Neural progenitor cell (in vitro differentiated cells): ENCODE measurements at regions not wholly inside any gene's neighbourhood (a gene's known extent, or its start where the extent isn't known, plus 50 kb on each side); places are given as distances from the start of the nearest gene placed in this dataset.

Experiments used
- DNase-seq: peaks from one replicate; pipeline ENCODE4 v3.0.0-alpha.2; 2016; ENCODE audit warnings: low spot score
- H2AFZ ChIP-seq: fragments of 200-600 bp; sonication (generic); replicated peaks from 2 replicates; pipeline ENCODE4 v1.6.1; 2016; ENCODE audit warnings: antibody characterized with exemption
- H3F3A ChIP-seq: fragments of 200-600 bp; sonication (generic); 2 replicates; pipeline ENCODE4 v1.6.1; 2016; ENCODE audit warnings: antibody characterized with exemption, low read depth
- H3K27ac ChIP-seq: fragments of 200-600 bp; sonication (generic); 2 replicates; pipeline ENCODE4 v1.5.1; 2016; ENCODE audit warnings: mild to moderate bottlenecking
- H3K27me3 ChIP-seq: fragments of 200-600 bp; sonication (generic); 2 replicates; pipeline ENCODE4 v1.6.1; 2016; ENCODE audit warnings: mild to moderate bottlenecking, moderate library complexity
- H3K36me3 ChIP-seq: fragments of 200-600 bp; sonication (generic); 2 replicates; pipeline ENCODE4 v1.5.1; 2016
- H3K4me1 ChIP-seq: fragments of 200-600 bp; sonication (generic); 2 replicates; pipeline ENCODE4 v1.6.1; 2016; ENCODE audit warnings: mixed run types
- H3K4me2 ChIP-seq: fragments of 200-600 bp; sonication (generic); 2 replicates; pipeline ENCODE4 v1.6.1; 2016
- H3K4me3 ChIP-seq: fragments of 200-600 bp; sonication (generic); 2 replicates; pipeline ENCODE4 v1.5.1; 2016
- H3K79me2 ChIP-seq: fragments of 200-600 bp; sonication (generic); 2 replicates; pipeline ENCODE4 v1.6.1; 2016; ENCODE audit warnings: low read depth
- H3K9ac ChIP-seq: fragments of 200-600 bp; sonication (generic); 2 replicates; pipeline ENCODE4 v1.6.1; 2016
- H3K9me3 ChIP-seq: fragments of 200-600 bp; sonication (generic); 2 replicates; pipeline ENCODE4 v1.5.1; 2016; ENCODE audit warnings: low read depth
- H4K20me1 ChIP-seq: fragments of 200-600 bp; sonication (generic); 2 replicates; pipeline ENCODE4 v1.6.1; 2016; ENCODE audit warnings: low read depth
- H3K27ac Mint-ChIP-seq: 3 replicates; pipeline ENCODE4 v1.8.0; 2021; ENCODE audit warnings: mixed read lengths
- H3K27me3 Mint-ChIP-seq: 2 replicates; pipeline ENCODE4 v1.8.0; 2022; ENCODE audit warnings: low read depth, mild to moderate bottlenecking, inconsistent platforms, moderate library complexity, mixed read lengths; ENCODE audit not compliant: insufficient read depth
- H3K36me3 Mint-ChIP-seq: 3 replicates; pipeline ENCODE4 v1.8.0; 2021; ENCODE audit warnings: mixed read lengths
- H3K4me1 Mint-ChIP-seq: 3 replicates; pipeline ENCODE4 v1.8.0; 2021; ENCODE audit warnings: mixed read lengths
- H3K4me3 Mint-ChIP-seq: 3 replicates; pipeline ENCODE4 v1.8.0; 2021; ENCODE audit warnings: mild to moderate bottlenecking, moderate library complexity, mixed read lengths
- H3K9me3 Mint-ChIP-seq: 3 replicates; pipeline ENCODE4 v1.8.0; 2020; ENCODE audit warnings: mixed read lengths
- CTCF ChIP-seq: fragments of 200-600 bp; sonication (generic); IDR thresholded peaks from 2 replicates; pipeline ENCODE4 v1.5.1; 2017; ENCODE audit warnings: antibody characterized with exemption, mild to moderate bottlenecking
- EZH2 ChIP-seq: fragments of 200-600 bp; sonication (generic); IDR thresholded peaks from 2 replicates; pipeline ENCODE4 v1.6.1; 2017; ENCODE audit warnings: antibody characterized with exemption, mild to moderate bottlenecking, moderate library complexity
- EZH2phosphoT487 ChIP-seq: fragments of 200-600 bp; sonication (generic); IDR thresholded peaks from 2 replicates; pipeline ENCODE4 v1.6.1; 2017; ENCODE audit warnings: antibody characterized with exemption

- Histone ChIP-seq H2AFZ (no peak overlapping the region), H3K27ac (no peak overlapping the region), H4K20me1 (no peaks in the 10 kb centered on the region), H3K36me3 (no peaks in the 10 kb centered on the region), H3F3A (no peaks in the 10 kb centered on the region), H3K4me2 (peak overlapping the region; percentile 50), H3K9ac (no peak overlapping the region), H3K4me3 (peak overlapping the region; percentile 6), H3K27me3 (peaks cover 18% of the 10 kb centered on the region), H3K79me2 (no peaks in the 10 kb centered on the region), H3K9me3 (no peaks in the 10 kb centered on the region), H3K4me1 (no peaks in the 10 kb centered on the region)
- peak; percentile 84 for DNase-seq
- Mint-ChIP-seq H3K27ac (no peak overlapping the region), H3K4me1 (peaks cover 7% of the 10 kb centered on the region), H3K36me3 (no peaks in the 10 kb centered on the region), H3K4me3 (peak overlapping the region; percentile 33), H3K27me3 (no peaks in the 10 kb centered on the region), H3K9me3 (no peaks in the 10 kb centered on the region)
- TF ChIP-seq CTCF, result peak; percentile 80
- TF ChIP-seq EZH2phosphoT487, result no peak
Measured at GRCh38 chrX:151082077-151082948, 94.1 kb upstream of the GPR50 start.

- Mint-ChIP-seq H3K36me3 (no peaks in the 10 kb centered on the region), H3K27me3 (no peaks in the 10 kb centered on the region), H3K4me3 (no peak overlapping the region), H3K27ac (no peak overlapping the region), H3K4me1 (peaks cover 7% of the 10 kb centered on the region), H3K9me3 (no peaks in the 10 kb centered on the region)
- Histone ChIP-seq H3K9me3 (no peaks in the 10 kb centered on the region), H3K4me2 (no peak overlapping the region), H3K9ac (no peak overlapping the region), H3F3A (no peaks in the 10 kb centered on the region), H3K36me3 (no peaks in the 10 kb centered on the region), H3K79me2 (no peaks in the 10 kb centered on the region), H3K4me3 (no peak overlapping the region), H2AFZ (no peak overlapping the region), H4K20me1 (no peaks in the 10 kb centered on the region), H3K4me1 (no peaks in the 10 kb centered on the region), H3K27me3 (peaks cover 18% of the 10 kb centered on the region), H3K27ac (no peak overlapping the region)
- TF ChIP-seq CTCF, result no peak
- TF ChIP-seq EZH2, result no peak
- no peak for TF ChIP-seq EZH2phosphoT487
- DNase-seq, result no peak
Measured at GRCh38 chrX:151084454-151084853, 91.9 kb upstream of the GPR50 start.

- Histone ChIP-seq H3K4me1 (no peaks in the 10 kb centered on the region), H3K9ac (no peak overlapping the region), H2AFZ (no peak overlapping the region), H3K27ac (no peak overlapping the region), H3K9me3 (no peaks in the 10 kb centered on the region), H3K4me3 (no peak overlapping the region), H3F3A (no peaks in the 10 kb centered on the region), H4K20me1 (no peaks in the 10 kb centered on the region), H3K79me2 (no peaks in the 10 kb centered on the region), H3K27me3 (peaks cover 18% of the 10 kb centered on the region), H3K36me3 (no peaks in the 10 kb centered on the region), H3K4me2 (no peak overlapping the region)
- DNase-seq, result no peak
- Mint-ChIP-seq H3K4me3 (no peak overlapping the region), H3K27me3 (no peaks in the 10 kb centered on the region), H3K27ac (no peak overlapping the region), H3K9me3 (no peaks in the 10 kb centered on the region), H3K4me1 (peaks cover 7% of the 10 kb centered on the region), H3K36me3 (no peaks in the 10 kb centered on the region)
- TF ChIP-seq CTCF (no peak), EZH2phosphoT487 (no peak), EZH2 (no peak)
Measured at GRCh38 chrX:151085207-151085606, 91.2 kb upstream of the GPR50 start.
